ENCODE measurements at regions not wholly inside any gene's neighbourhood (a gene's known extent, or its start where the extent isn't known, plus 50 kb on each side); places are given as distances from the start of the nearest gene placed in this dataset.

DNA sequence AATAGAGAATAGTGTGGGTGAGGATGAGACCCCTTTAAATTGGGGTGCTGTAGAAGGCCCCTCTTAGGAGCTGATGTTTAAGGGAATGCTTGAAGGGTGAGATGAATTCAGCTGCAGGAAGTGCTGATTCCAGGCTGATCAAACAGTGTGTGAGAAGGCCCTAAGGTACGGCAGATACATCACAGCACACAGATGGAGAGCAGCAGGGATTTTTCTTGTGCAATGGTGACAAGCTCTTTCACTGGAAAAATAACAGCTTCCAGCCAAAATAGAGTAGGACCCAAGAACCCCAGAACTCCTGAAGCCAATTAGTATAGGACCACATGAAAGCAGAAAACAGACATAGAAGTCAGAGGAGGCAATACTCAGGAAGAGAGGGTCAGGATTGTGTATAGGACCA lies 296.9 kb downstream of the ADRA2A start:
- peaks cover 0 to 4% (median 1%) of the 10 kb centered on the region in 4 experiments; a peak in 2 of 7 replicates for H3K4me1 ChIP-seq (replicated peaks in 1 of 4; ENCODE audit: control insufficient read depth in 3 of 4, insufficient read depth in 4 of 4, low read length in 3 of 4)
- H3K27me3 ChIP-seq (replicated peaks in 1 of 4; ENCODE audit: control insufficient read depth in 3 of 4, extremely low read depth in 1 of 4, insufficient read depth in 3 of 4, low read length in 3 of 4): no peaks in the 10 kb centered on the region
- H3K4me2 ChIP-seq (ENCODE audit: insufficient read depth in 1 of 2, low read depth in 2 of 2, low read length in 2 of 2): no peak overlapping the region
- no peak overlapping the region for H3K56ac ChIP-seq (replicated peaks; ENCODE audit: insufficient read length, low read depth, low read length)
- no peaks in the 10 kb centered on the region for H3K79me1 ChIP-seq (ENCODE audit: low read depth, low read length)
- no peaks in the 10 kb centered on the region; the same call in 1 of the 2 replicates for H3K23me2 ChIP-seq (ENCODE audit: low read depth, low read length)
- H2AK5ac ChIP-seq (ENCODE audit: low read depth, low read length): no peak overlapping the region
- H3K14ac ChIP-seq (ENCODE audit: insufficient read length): no peak overlapping the region
- no peak overlapping the region for H2BK20ac ChIP-seq (ENCODE audit: low read length)
- no peak overlapping the region for H4K91ac ChIP-seq (replicated peaks; ENCODE audit: insufficient read length, low read length)
- no peaks in the 10 kb centered on the region for H4K20me1 ChIP-seq (replicated peaks in 1 of 2; ENCODE audit: control insufficient read depth in 1 of 2, insufficient read depth in 2 of 2, low read length in 2 of 2)
- no peaks in the 10 kb centered on the region for H3K79me2 ChIP-seq (ENCODE audit: control insufficient read depth in 1 of 2, insufficient read depth in 2 of 2, low read length in 2 of 2)
- H4K5ac ChIP-seq (ENCODE audit: insufficient read length, low read depth, low read length): no peak overlapping the region
- H3K27ac ChIP-seq (ENCODE audit: low read depth, low read length): no peak overlapping the region
- no peak overlapping the region for H3K23ac ChIP-seq (ENCODE audit: insufficient read length)
- H2AFZ ChIP-seq (ENCODE audit: low read length): no peak overlapping the region
- H3K4ac ChIP-seq (replicated peaks; ENCODE audit: insufficient read length, low read depth, low read length): no peak overlapping the region
- 94% methylated on average over 1 of the region's 1 CpG; no CpG with 5 or more reads in 1 of the 2 experiments for WGBS, 2 experiments (ENCODE audit: extremely low coverage in 1 of 2, insufficient coverage in 1 of 2, insufficient read length in 1 of 2, insufficient replicate concordance in 2 of 2, low coverage in 1 of 2, low lambda C conversion rate in 2 of 2, missing lambda C conversion rate in 1 of 2)
- H2BK120ac ChIP-seq (replicated peaks; ENCODE audit: low read depth, low read length): no peak overlapping the region
- H4K8ac ChIP-seq (ENCODE audit: extremely low read depth, insufficient read depth, low read length): no peak overlapping the region
- no peaks in the 10 kb centered on the region for H3K9me3 ChIP-seq (ENCODE audit: insufficient read depth in 2 of 2, low read depth in 1 of 2, low read length in 1 of 2)
- ChIA-PET CTCF (ENCODE audit: partially characterized antibody) (interaction anchor here (0.9 kb wide), 1 partner anchor 298 kb away, joined by 4 read pairs; no protein-coding TSS in a partner anchor), POLR2A (ENCODE audit: partially characterized antibody) (no interaction called here)
- H3K18ac ChIP-seq (ENCODE audit: extremely low read depth, low read length): no peak overlapping the region
- H2BK12ac ChIP-seq (ENCODE audit: low read depth, low read length): no peak overlapping the region
- no peak overlapping the region for H2BK15ac ChIP-seq (ENCODE audit: low read length)
- FAIRE-seq (no peak), DNase-seq (ENCODE audit: low read depth in 1 of 2, low spot score in 2 of 2) (no peak)
- no peak overlapping the region for H2BK5ac ChIP-seq (ENCODE audit: low read depth, low read length)
- H3K9ac ChIP-seq (replicated peaks in 1 of 4; ENCODE audit: extremely low read depth in 1 of 4, low read depth in 3 of 4, low read length in 3 of 4): no peak overlapping the region
- no peak overlapping the region for H3K4me3 ChIP-seq (ENCODE audit: extremely low read depth in 1 of 4, insufficient read depth in 2 of 4, low read depth in 3 of 4, low read length in 4 of 4)
- H3K36me3 ChIP-seq (ENCODE audit: control insufficient read depth in 2 of 4, insufficient read depth in 4 of 4, low read length in 3 of 4): no peaks in the 10 kb centered on the region
- TF ChIP-seq, protein P1, sequence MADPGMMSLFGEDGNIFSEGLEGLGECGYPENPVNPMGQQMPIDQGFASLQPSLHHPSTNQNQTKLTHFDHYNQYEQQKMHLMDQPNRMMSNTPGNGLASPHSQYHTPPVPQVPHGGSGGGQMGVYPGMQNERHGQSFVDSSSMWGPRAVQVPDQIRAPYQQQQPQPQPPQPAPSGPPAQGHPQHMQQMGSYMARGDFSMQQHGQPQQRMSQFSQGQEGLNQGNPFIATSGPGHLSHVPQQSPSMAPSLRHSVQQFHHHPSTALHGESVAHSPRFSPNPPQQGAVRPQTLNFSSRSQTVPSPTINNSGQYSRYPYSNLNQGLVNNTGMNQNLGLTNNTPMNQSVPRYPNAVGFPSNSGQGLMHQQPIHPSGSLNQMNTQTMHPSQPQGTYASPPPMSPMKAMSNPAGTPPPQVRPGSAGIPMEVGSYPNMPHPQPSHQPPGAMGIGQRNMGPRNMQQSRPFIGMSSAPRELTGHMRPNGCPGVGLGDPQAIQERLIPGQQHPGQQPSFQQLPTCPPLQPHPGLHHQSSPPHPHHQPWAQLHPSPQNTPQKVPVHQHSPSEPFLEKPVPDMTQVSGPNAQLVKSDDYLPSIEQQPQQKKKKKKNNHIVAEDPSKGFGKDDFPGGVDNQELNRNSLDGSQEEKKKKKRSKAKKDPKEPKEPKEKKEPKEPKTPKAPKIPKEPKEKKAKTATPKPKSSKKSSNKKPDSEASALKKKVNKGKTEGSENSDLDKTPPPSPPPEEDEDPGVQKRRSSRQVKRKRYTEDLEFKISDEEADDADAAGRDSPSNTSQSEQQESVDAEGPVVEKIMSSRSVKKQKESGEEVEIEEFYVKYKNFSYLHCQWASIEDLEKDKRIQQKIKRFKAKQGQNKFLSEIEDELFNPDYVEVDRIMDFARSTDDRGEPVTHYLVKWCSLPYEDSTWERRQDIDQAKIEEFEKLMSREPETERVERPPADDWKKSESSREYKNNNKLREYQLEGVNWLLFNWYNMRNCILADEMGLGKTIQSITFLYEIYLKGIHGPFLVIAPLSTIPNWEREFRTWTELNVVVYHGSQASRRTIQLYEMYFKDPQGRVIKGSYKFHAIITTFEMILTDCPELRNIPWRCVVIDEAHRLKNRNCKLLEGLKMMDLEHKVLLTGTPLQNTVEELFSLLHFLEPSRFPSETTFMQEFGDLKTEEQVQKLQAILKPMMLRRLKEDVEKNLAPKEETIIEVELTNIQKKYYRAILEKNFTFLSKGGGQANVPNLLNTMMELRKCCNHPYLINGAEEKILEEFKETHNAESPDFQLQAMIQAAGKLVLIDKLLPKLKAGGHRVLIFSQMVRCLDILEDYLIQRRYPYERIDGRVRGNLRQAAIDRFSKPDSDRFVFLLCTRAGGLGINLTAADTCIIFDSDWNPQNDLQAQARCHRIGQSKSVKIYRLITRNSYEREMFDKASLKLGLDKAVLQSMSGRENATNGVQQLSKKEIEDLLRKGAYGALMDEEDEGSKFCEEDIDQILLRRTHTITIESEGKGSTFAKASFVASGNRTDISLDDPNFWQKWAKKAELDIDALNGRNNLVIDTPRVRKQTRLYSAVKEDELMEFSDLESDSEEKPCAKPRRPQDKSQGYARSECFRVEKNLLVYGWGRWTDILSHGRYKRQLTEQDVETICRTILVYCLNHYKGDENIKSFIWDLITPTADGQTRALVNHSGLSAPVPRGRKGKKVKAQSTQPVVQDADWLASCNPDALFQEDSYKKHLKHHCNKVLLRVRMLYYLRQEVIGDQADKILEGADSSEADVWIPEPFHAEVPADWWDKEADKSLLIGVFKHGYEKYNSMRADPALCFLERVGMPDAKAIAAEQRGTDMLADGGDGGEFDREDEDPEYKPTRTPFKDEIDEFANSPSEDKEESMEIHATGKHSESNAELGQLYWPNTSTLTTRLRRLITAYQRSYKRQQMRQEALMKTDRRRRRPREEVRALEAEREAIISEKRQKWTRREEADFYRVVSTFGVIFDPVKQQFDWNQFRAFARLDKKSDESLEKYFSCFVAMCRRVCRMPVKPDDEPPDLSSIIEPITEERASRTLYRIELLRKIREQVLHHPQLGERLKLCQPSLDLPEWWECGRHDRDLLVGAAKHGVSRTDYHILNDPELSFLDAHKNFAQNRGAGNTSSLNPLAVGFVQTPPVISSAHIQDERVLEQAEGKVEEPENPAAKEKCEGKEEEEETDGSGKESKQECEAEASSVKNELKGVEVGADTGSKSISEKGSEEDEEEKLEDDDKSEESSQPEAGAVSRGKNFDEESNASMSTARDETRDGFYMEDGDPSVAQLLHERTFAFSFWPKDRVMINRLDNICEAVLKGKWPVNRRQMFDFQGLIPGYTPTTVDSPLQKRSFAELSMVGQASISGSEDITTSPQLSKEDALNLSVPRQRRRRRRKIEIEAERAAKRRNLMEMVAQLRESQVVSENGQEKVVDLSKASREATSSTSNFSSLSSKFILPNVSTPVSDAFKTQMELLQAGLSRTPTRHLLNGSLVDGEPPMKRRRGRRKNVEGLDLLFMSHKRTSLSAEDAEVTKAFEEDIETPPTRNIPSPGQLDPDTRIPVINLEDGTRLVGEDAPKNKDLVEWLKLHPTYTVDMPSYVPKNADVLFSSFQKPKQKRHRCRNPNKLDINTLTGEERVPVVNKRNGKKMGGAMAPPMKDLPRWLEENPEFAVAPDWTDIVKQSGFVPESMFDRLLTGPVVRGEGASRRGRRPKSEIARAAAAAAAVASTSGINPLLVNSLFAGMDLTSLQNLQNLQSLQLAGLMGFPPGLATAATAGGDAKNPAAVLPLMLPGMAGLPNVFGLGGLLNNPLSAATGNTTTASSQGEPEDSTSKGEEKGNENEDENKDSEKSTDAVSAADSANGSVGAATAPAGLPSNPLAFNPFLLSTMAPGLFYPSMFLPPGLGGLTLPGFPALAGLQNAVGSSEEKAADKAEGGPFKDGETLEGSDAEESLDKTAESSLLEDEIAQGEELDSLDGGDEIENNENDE (IDR thresholded peaks at IDR 0.05; ENCODE audit: insufficient replicate concordance, low read length): no peak

Data from H1 (cell line).